ENCODE measurements at regions not wholly inside any gene's neighbourhood (a gene's known extent, or its start where the extent isn't known, plus 50 kb on each side); places are given as distances from the start of the nearest gene placed in this dataset.

GRCh38 chr11:92644595-92645445 is 324.6 kb upstream of the MTNR1B start:
- no peak for DNase-seq (ENCODE audit: extremely low read depth, low read depth)

GRCh38 chr11:92651159-92651558 is 318.3 kb upstream of the MTNR1B start:
- no peak for DNase-seq (ENCODE audit: extremely low read depth, low read depth)

- no peak for DNase-seq (ENCODE audit: extremely low read depth, low read depth)
Observed at GRCh38 chr11:92653454-92653853, 316.0 kb upstream of the MTNR1B start.

- no peak for DNase-seq (ENCODE audit: extremely low read depth, low read depth)
Observed at GRCh38 chr11:92656783-92657182, 312.7 kb upstream of the MTNR1B start.

GRCh38 chr11:92657226-92657625 is 312.2 kb upstream of the MTNR1B start:
- no peak for DNase-seq (ENCODE audit: extremely low read depth, low read depth)

- DNase-seq (ENCODE audit: extremely low read depth, low read depth): no peak
Observed at GRCh38 chr11:92658733-92659132, 310.7 kb upstream of the MTNR1B start.

GRCh38 chr11:92659793-92660192 is 309.7 kb upstream of the MTNR1B start:
- no peak for DNase-seq (ENCODE audit: extremely low read depth, low read depth)

GRCh38 chr11:92662601-92663360 is 306.7 kb upstream of the MTNR1B start:
- DNase-seq (ENCODE audit: extremely low read depth, low read depth): no peak

GRCh38 chr11:92663539-92663938 is 305.9 kb upstream of the MTNR1B start:
- no peak for DNase-seq (ENCODE audit: extremely low read depth, low read depth)

GRCh38 chr11:92667486-92668152 is 301.8 kb upstream of the MTNR1B start:
- DNase-seq (ENCODE audit: extremely low read depth, low read depth): no peak

GRCh38 chr11:92670308-92670890 is 299.1 kb upstream of the MTNR1B start:
- DNase-seq (ENCODE audit: extremely low read depth, low read depth): no peak

GRCh38 chr11:92671081-92671480 is 298.4 kb upstream of the MTNR1B start:
- no peak for DNase-seq (ENCODE audit: extremely low read depth, low read depth)

GRCh38 chr11:92675303-92675702 is 294.1 kb upstream of the MTNR1B start:
- DNase-seq (ENCODE audit: extremely low read depth, low read depth): no peak

- no peak for DNase-seq (ENCODE audit: extremely low read depth, low read depth)
Observed at GRCh38 chr11:92675810-92676209, 293.6 kb upstream of the MTNR1B start.

- no peak for DNase-seq (ENCODE audit: extremely low read depth, low read depth)
Observed at GRCh38 chr11:92678008-92678611, 291.3 kb upstream of the MTNR1B start.

GRCh38 chr11:92681586-92681985 is 287.9 kb upstream of the MTNR1B start:
- DNase-seq (ENCODE audit: extremely low read depth, low read depth): no peak

- no peak for DNase-seq (ENCODE audit: extremely low read depth, low read depth)
Observed at GRCh38 chr11:92682136-92682535, 287.3 kb upstream of the MTNR1B start.

GRCh38 chr11:92682952-92683351 is 286.5 kb upstream of the MTNR1B start:
- DNase-seq (ENCODE audit: extremely low read depth, low read depth): no peak

GRCh38 chr11:92685049-92685448 is 284.4 kb upstream of the MTNR1B start:
- DNase-seq (ENCODE audit: extremely low read depth, low read depth): no peak

- DNase-seq (ENCODE audit: extremely low read depth, low read depth): no peak
Observed at GRCh38 chr11:92687724-92688123, 281.7 kb upstream of the MTNR1B start.

GRCh38 chr11:92688416-92688815 is 281.0 kb upstream of the MTNR1B start:
- DNase-seq (ENCODE audit: extremely low read depth, low read depth): no peak

All from NCI-H460 (cell line).